Suprapubic skin (tissue), 4 donors: ENCODE measurements at regions not wholly inside any gene's neighbourhood (a gene's known extent, or its start where the extent isn't known, plus 50 kb on each side); places are given as distances from the start of the nearest gene placed in this dataset.
"Not testable (repeated sequence)": the region's sequence is repeated elsewhere in the genome, so short reads cannot be mapped to it uniquely, and the experiment has no call there.

Experiments
- DNase-seq, 2 donors: peaks; one replicate each; pipeline ENCODE4 v3.0.0-alpha.2; 2019; ENCODE audit warnings: low spot score in 2 of 2
- H3K27ac ChIP-seq: fragments of 200-600 bp; sonication (generic); one replicate; pipeline ENCODE4 v1.5.1; 2019
- H3K27me3 ChIP-seq: fragments of 200-600 bp; sonication (generic); one replicate; pipeline ENCODE4 v1.5.1; 2019
- H3K36me3 ChIP-seq: fragments of 200-600 bp; sonication (generic); one replicate; pipeline ENCODE4 v1.5.1; 2019
- H3K4me1 ChIP-seq: fragments of 200-600 bp; sonication (generic); one replicate; pipeline ENCODE4 v1.5.1; 2019
- H3K4me3 ChIP-seq: fragments of 200-600 bp; sonication (generic); one replicate; pipeline ENCODE4 v1.5.1; 2019; ENCODE audit warnings: mild to moderate bottlenecking
- H3K9me3 ChIP-seq: fragments of 200-600 bp; sonication (generic); one replicate; pipeline ENCODE4 v1.5.1; 2019
- EP300 ChIP-seq: sonication (generic); formaldehyde crosslinking; IDR thresholded peaks from one replicate; pipeline ENCODE4 v1.6.1; 2017; ENCODE audit warnings: antibody characterized with exemption
- POLR2A ChIP-seq, 2 donors: fragments of 450-650 bp; IDR thresholded peaks; one replicate each; pipeline ENCODE4 v1.6.1; 2017; ENCODE audit warnings: antibody characterized with exemption in 2 of 2, mild to moderate bottlenecking in 2 of 2, moderate library complexity in 2 of 2
- POLR2AphosphoS5 ChIP-seq, 3 donors: sonication (generic); formaldehyde crosslinking; IDR thresholded peaks; one replicate each; pipeline ENCODE4 v1.6.1; 2017; ENCODE audit warnings: antibody characterized with exemption in 3 of 3
- WGBS: methylation state at CpG from one replicate; pipeline ENCODE4 v1.1.5; 2018; 5-methylcytosine and 5-hydroxymethylcytosine counted together
- TF ChIP-seq, protein P1 (sequence below), 2 donors: fragments of 200-600 bp in 1 of 2; fragments of 450-650 bp in 1 of 2; sonication (generic) in 1 of 2; IDR thresholded peaks; one replicate each; pipeline ENCODE4 v1.5.1; 2016 to 2019; ENCODE audit warnings: antibody characterized with exemption in 2 of 2, mild to moderate bottlenecking in 1 of 2, moderate library complexity in 1 of 2

DNA sequence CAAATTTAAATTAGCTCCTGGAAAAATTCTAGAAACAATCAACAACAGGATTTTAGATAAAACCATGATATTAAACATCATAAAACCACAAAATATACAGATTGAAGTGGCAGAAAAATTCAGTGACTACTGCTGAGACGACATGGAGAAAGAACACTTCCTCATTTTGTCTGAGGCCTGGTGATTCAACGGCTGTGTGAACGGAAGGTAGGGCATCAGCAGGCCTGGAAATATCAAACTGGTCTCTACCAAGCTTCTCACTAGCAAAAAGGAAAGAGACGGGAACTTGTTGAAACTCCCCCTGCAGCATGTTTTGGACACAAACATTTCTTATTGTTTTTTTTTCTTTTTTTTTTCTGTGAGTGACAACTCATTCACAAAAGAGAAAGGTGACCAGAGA, 58.0 kb upstream of the AHI1 start:
- no peak for DNase-seq
- H3K27me3 ChIP-seq: no peaks in the 10 kb centered on the region
- H3K9me3 ChIP-seq: no peaks in the 10 kb centered on the region
- TF ChIP-seq POLR2A (IDR thresholded peaks at IDR 0.05) (no peak), POLR2AphosphoS5 (IDR thresholded peaks at IDR 0.05) (no peak), EP300 (no peak)
- TF ChIP-seq, protein P1, sequence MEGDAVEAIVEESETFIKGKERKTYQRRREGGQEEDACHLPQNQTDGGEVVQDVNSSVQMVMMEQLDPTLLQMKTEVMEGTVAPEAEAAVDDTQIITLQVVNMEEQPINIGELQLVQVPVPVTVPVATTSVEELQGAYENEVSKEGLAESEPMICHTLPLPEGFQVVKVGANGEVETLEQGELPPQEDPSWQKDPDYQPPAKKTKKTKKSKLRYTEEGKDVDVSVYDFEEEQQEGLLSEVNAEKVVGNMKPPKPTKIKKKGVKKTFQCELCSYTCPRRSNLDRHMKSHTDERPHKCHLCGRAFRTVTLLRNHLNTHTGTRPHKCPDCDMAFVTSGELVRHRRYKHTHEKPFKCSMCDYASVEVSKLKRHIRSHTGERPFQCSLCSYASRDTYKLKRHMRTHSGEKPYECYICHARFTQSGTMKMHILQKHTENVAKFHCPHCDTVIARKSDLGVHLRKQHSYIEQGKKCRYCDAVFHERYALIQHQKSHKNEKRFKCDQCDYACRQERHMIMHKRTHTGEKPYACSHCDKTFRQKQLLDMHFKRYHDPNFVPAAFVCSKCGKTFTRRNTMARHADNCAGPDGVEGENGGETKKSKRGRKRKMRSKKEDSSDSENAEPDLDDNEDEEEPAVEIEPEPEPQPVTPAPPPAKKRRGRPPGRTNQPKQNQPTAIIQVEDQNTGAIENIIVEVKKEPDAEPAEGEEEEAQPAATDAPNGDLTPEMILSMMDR (IDR thresholded peaks at IDR 0.05): no peak
- no peaks in the 10 kb centered on the region for H3K4me1 ChIP-seq
- whole genome bisulfite sequencing: 71% methylated on average over 4 of the region's 4 CpGs
- H3K27ac ChIP-seq: no peak overlapping the region
- no peak overlapping the region for H3K4me3 ChIP-seq
- no peaks in the 10 kb centered on the region for H3K36me3 ChIP-seq

DNA sequence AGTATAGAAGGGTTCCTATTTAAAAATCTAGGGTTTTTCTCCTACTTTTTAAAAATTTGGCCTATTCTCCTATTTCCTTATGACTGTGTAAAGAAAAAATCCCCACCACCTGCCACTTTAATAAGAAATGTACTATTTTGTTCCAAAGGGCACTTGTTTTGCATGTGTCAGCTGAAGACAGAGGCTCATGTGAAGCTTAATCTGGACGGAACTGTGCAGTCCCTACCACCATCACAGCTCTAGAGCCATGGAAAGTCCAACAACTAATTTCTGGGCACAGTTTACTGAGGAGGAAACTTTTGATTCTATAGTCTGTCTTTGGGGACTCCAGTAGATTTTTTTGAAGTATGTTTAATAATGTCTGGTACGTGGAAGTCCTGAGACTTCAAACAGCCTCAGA, 60.0 kb upstream of the AHI1 start:
- DNase-seq: no peak
- no peaks in the 10 kb centered on the region for H3K36me3 ChIP-seq
- 97% methylated on average over 2 of the region's 2 CpGs for WGBS

DNA sequence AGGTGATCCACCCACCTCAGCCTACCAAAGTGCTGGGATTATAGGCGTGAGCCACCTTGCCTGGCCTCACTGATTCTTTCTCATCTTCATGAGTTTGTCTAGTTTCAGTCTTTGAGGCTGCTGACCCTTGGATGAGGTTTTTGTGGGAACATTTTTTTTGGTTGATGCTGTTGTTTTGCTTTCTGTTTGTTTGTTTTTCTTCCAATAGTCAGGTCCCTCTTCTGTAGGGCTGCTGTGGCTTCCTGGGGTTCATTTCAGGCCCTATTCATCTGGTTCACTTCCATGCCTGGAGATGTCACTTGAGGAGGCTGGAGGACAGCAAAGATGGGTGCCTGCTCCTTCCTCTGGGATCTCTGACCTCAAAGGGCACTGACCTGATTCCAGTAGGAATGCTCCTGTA, 68.1 kb upstream of the AHI1 start:
- 90% methylated on average over 1 of the region's 1 CpG for WGBS
- not testable (repeated sequence) for H3K27ac ChIP-seq

More for the DNA sequence above, 60.0 kb upstream of the AHI1 start:
- Histone ChIP-seq H3K27ac (no peak overlapping the region), H3K27me3 (no peaks in the 10 kb centered on the region), H3K4me1 (no peaks in the 10 kb centered on the region), H3K4me3 (no peak overlapping the region), H3K9me3 (no peaks in the 10 kb centered on the region)
- TF ChIP-seq POLR2A (IDR thresholded peaks at IDR 0.05): no peak
- no peak for TF ChIP-seq EP300
- TF ChIP-seq POLR2AphosphoS5 (IDR thresholded peaks at IDR 0.05): no peak
- TF ChIP-seq, protein P1 (IDR thresholded peaks at IDR 0.05): no peak

DNA sequence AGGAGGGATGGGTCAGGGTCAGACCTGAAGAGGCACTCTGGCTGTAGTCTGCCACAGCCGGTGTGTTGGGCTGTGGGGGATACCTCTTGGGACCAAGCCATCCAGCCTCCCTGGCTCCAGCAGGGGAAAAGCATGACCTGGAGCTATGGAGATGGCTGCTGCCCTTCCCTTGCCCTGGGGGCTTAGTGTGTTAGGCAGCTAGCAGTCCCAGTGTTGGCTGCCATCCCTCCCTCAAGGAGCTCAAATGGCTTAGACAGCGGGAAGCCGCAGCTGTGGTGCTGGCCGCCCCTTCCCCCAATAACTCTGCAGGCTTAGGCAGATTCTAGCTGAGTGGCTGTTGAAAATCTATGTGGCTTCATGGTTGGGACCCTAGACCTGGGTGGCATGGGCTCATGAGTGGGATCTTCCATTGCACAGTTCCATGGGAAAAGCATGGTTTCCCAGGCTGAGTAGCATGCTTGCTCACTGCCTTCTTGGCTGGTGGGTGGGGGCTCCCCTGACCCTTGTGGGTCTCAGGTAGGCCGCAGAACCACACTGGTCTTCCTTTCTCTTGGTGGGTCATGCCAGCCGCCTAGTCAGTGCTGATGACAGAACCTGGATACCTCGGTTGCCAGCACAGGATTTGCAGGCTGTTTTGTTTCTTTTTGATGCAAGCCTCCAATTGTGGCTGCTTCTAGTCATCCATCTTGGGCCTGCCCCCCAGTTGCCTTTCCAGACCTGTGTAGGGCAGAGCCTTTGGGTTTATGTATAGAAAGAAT, 69.0 kb upstream of the AHI1 start:
- Histone ChIP-seq H3K4me1 (no peaks in the 10 kb centered on the region), H3K36me3 (no peaks in the 10 kb centered on the region)
- 99% methylated on average over 6 of the region's 7 CpGs for WGBS

More for the DNA sequence above, 68.1 kb upstream of the AHI1 start:
- H3K36me3 ChIP-seq, H3K4me3 ChIP-seq, H3K9me3 ChIP-seq, H3K4me1 ChIP-seq, DNase-seq, H3K27me3 ChIP-seq: not testable (repeated sequence)

DNA sequence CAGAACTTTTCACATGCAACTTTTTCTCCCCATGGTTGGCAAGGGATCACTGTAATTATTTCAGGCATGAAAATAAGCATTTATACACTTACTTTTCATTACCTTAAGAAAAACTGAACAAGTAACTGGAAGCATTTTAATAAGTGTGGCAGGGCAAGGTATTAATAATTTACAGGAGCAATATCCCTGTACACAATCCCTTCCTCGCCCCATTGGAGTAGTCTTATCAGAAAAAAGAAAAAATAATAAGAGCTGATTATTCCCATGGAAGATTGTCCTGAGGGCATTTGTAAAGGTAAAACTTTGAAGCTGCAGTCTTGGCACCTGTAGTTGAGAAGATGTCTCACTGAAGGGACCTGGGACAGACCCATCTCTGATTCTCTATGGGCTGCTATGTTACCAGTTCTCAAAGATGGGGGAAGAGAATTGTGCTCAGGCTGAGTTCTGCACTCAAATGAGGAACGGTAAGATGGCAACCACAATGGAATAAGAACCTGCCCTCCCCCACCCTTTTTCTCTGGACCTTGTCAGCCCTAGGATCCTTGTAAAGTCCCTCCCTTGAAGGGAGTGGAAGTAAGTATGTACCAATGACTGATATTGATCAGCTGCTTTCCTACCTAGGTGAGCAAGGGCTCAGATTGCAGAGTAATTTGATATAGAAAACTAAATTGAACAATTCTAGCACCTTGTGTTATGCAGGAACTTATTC, 70.0 kb upstream of the AHI1 start:
- Histone ChIP-seq H3K36me3 (no peaks in the 10 kb centered on the region), H3K27me3 (no peaks in the 10 kb centered on the region), H3K4me1 (no peaks in the 10 kb centered on the region), H3K9me3 (no peaks in the 10 kb centered on the region), H3K4me3 (no peak overlapping the region), H3K27ac (no peak overlapping the region)
- TF ChIP-seq EP300: no peak
- no peak for TF ChIP-seq POLR2AphosphoS5 (IDR thresholded peaks at IDR 0.05)
- no peak for TF ChIP-seq POLR2A (IDR thresholded peaks at IDR 0.05)
- TF ChIP-seq, protein P1 (IDR thresholded peaks at IDR 0.05): no peak
- DNase-seq: no peak
- 87% methylated on average over 2 of the region's 2 CpGs for WGBS

More for the DNA sequence above, 69.0 kb upstream of the AHI1 start:
- Histone ChIP-seq H3K27ac (no peak overlapping the region), H3K27me3 (no peaks in the 10 kb centered on the region), H3K9me3 (no peaks in the 10 kb centered on the region), H3K4me3 (no peak overlapping the region)
- TF ChIP-seq, protein P1 (IDR thresholded peaks at IDR 0.05): no peak
- TF ChIP-seq POLR2A (IDR thresholded peaks at IDR 0.05) (no peak), POLR2AphosphoS5 (IDR thresholded peaks at IDR 0.05) (no peak), EP300 (no peak)
- DNase-seq: no peak
